GM18909 (cell line): ENCODE measurements at regions not wholly inside any gene's neighbourhood (a gene's known extent, or its start where the extent isn't known, plus 50 kb on each side); places are given as distances from the start of the nearest gene placed in this dataset.
"Not testable (repeated sequence)": the region's sequence is repeated elsewhere in the genome, so short reads cannot be mapped to it uniquely, and the experiment has no call there.

Source experiments
- ATAC-seq: cut with Tn5 transposase; IDR thresholded peaks from one replicate; pipeline ENCODE4 v1.9.1; 2021; ENCODE audit warnings: mild to moderate bottlenecking; ENCODE audit not compliant: unreplicated experiment, poor library complexity

- ATAC-seq, result no peak
Observed at GRCh38 chr5:6243706-6244338, 134.5 kb downstream of the MED10 start.

- ATAC-seq, result not testable (repeated sequence)
Observed at GRCh38 chr5:6241056-6241455, 137.3 kb downstream of the MED10 start.

DNA sequence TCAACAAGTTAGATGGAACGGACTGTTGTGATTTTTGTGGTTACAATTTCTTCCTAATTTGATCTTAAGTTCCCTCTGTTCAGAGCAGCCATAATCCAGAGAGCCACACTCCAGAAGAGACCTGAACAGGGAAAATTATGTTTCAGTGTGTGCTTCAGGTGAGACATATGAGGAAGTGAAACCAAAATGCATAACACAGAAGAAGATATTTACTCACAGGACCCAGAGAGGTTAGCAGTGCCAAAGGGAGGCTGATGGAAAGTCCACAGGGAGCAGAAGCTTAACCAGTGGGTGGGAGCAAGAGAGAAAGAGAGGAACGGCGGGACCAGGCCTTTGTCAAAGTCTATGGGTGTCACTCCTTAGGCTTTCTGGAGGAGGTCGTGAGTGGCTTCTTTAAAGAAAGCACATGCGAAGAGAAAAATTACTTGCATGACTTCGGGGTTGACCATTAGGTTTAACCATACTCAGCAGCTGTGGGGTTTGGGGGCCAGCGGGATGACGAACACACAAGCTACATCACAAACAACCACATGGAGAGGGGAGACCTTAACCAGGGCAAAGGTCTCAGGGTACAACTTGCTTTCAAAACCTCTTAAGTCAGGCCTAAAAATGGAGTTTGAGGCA lies 141.4 kb downstream of the MED10 start:
- ATAC-seq, result peak; percentile 71

- ATAC-seq, result no peak
Observed at GRCh38 chr5:6236170-6236793, 142.1 kb downstream of the MED10 start.

- ATAC-seq, result no peak
Observed at GRCh38 chr5:6235726-6236125, 142.6 kb downstream of the MED10 start.

- ATAC-seq, result no peak
Observed at GRCh38 chr5:6228257-6229250, 149.8 kb downstream of the MED10 start.

GRCh38 chr5:6225121-6225607 lies 153.2 kb downstream of the MED10 start:
- ATAC-seq, result no peak

- ATAC-seq, result no peak
Observed at GRCh38 chr5:6224406-6224805, 153.9 kb downstream of the MED10 start.

DNA sequence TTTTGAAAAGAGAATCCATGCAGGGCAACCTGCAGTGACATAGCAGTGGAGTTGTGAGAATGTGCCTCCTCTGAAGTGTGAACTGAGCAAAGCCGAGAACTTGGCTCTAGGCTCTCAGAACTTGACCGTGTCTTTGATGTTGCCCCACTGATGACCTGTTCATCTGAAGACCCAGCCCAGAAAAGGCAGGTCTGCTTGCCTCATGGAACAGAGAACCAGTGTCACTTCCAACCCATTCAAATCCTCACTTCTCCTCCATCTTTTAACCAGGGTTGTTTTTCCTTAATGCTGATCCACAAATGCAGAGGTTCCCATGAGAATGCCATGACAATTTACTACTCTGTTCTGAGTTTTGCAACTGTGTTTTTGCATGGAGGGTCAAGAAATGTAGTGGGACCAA lies 155.4 kb downstream of the MED10 start:
- ATAC-seq, result no peak

- ATAC-seq, result no peak
Observed at GRCh38 chr5:6222121-6222520, 156.2 kb downstream of the MED10 start.

- no peak for ATAC-seq
Observed at GRCh38 chr5:6221141-6221626, 157.2 kb downstream of the MED10 start.

DNA sequence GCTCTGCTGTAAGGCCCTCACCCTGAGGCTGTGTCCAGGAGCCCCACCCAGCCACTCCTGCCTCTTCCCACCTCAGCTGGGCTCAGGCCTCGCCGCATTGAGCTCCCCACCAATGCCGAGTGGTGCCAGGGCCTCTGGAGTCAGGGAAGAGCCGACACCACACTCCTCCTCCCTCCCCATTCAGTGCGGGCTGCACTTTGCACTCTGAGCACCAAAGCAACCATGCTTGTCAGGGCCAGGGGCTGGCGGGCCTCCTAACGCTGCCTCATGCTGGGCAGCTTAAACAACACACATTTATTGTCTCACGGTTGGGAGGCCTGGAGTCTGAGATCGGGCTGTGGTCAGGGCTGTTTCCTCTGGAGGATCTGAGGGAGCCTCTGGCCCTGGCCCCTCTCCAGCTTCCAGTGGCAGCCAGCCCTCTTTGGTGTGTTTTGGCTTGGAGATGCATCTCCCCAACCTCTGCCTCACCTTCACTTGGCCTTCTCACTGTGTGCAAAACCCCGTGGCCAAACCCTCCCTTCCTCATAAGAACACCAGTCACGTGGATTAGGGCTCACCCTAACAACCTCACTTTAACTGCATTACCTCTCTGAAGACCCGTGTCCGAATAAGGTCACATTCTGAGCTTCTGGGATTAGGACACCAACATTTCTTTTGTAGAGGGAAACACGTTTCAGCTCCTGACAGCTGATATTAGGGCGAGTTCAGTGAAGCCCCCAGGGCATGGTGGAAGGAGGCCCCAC lies 157.8 kb downstream of the MED10 start:
- no peak for ATAC-seq

DNA sequence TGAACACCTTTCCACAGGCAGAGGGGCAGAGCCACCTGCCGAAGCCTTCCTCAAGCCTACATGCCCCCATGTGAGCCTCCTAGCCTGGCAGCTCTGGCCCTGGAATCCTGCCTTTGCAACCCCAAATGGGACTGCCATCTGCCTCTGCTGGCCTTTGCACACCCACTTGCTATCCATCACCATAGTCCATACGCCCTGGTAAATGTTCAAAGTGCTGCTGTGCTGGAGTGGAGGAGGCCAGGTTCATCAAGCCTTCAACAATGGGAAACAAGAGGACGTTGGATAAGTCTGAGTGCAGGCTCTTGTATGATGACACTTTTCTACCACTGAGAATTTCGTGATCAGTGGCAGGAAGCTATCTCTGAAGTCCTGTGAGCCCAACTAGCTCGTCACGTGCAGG lies 159.8 kb downstream of the MED10 start:
- no peak for ATAC-seq

DNA sequence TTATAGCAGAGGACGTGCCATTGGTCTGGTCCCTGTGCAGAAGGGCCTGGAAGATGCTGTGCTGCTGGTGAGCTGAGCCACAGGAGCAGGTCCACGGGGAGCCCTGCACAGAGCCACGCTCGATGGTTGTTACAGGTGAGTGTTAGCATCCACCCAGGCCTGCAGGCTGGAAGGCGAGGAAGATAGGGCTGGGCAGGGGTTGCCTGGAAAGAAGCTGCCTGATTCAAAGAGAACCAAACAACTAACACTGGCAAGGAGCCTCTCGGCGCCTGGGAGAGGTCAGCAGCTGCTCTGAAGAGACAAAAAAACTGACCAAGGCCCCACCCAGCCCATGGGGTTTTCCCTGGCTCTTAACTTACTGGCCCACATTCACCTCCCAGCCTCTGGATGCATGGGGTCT lies 160.2 kb downstream of the MED10 start:
- no peak for ATAC-seq

GRCh38 chr5:6216471-6217075 lies 161.8 kb downstream of the MED10 start:
- ATAC-seq, result no peak

DNA sequence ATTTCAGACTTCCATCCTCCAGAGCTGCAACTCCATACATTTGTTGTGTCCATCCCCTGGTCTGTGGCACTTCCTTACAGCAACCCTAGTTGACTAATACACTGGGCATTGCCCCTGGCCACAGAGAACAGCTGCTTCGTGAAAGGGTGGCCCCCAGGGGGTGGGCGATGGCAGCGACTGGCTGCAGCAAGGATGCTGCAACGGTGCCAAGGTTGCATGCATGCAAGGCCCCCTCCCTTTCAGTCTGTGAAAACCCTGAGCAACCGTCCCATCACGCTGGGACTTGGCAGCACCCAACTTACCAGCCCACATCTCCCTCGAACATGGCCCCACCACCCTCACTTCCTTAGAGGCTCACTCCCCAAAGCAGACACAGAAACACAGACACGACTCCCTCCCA lies 162.5 kb downstream of the MED10 start:
- no peak for ATAC-seq

DNA sequence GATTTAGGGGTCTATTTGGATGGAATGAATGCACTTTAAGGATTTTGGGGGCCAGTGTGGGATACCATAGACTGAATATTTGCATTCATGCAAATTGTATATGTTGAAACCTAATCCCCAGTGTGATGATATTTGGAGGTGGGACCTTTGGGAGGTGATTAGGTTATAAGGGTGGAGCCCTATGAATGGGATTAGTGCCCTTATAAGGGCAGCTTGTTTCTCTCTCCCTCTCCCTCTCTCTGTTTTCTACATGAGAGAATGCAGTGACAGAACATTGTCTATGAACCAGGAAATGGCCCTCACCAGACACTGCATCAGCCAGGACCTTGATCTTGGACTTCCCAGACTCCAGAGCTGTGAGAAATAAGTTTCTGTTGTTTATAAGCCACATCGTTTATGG lies 166.1 kb downstream of the MED10 start:
- no peak for ATAC-seq

DNA sequence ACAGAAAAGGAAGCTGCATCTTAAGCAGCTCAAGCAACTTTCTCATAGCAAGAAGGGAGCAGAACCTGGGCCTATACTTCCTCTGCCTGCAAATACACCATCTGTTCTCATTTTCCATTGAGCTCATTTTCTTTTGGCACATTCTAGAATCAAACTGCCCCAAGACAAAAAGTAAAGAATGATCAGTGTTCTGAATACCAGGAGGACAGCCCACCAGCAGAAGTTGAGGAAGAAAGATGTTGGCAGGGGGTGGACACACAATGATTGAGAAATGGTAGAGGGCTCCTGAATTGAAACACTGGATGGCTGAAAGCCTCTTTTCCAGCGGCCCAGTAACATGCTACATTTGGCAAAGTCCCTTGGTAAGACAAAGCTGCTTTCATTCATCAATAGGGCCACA lies 171.8 kb downstream of the MED10 start:
- no peak for ATAC-seq

GRCh38 chr5:6202968-6203365 lies 175.4 kb downstream of the MED10 start:
- ATAC-seq, result no peak
